ENCODE measurements at regions not wholly inside any gene's neighbourhood (a gene's known extent, or its start where the extent isn't known, plus 50 kb on each side); places are given as distances from the start of the nearest gene placed in this dataset.
A peak's percentile ranks its signal among the peaks of the same experiment; 100 is the strongest.
"Not testable (repeated sequence)": the region's sequence is repeated elsewhere in the genome, so short reads cannot be mapped to it uniquely, and the experiment has no call there.

- no peak for DNase-seq
Observed at GRCh38 chr11:134739136-134739535, 327.1 kb upstream of the B3GAT1 start.

GRCh38 chr11:134738581-134738980, 326.5 kb upstream of the B3GAT1 start:
- no peak for DNase-seq

GRCh38 chr11:134737563-134738510, 325.8 kb upstream of the B3GAT1 start:
- no peak for DNase-seq

GRCh38 chr11:134736251-134736947, 324.4 kb upstream of the B3GAT1 start:
- DNase-seq: no peak

- DNase-seq: no peak
Observed at GRCh38 chr11:134734894-134735293, 322.9 kb upstream of the B3GAT1 start.

- DNase-seq: no peak
Observed at GRCh38 chr11:134734141-134734845, 322.3 kb upstream of the B3GAT1 start.

- DNase-seq: no peak
Observed at GRCh38 chr11:134733646-134734045, 321.6 kb upstream of the B3GAT1 start.

GRCh38 chr11:134731213-134731961, 319.3 kb upstream of the B3GAT1 start:
- no peak for DNase-seq

- no peak for DNase-seq
Observed at GRCh38 chr11:134730561-134731212, 318.6 kb upstream of the B3GAT1 start.

- no peak for DNase-seq
Observed at GRCh38 chr11:134730101-134730500, 318.1 kb upstream of the B3GAT1 start.

- DNase-seq: no peak
Observed at GRCh38 chr11:134728186-134728585, 316.1 kb upstream of the B3GAT1 start.

GRCh38 chr11:134727636-134728035, 315.6 kb upstream of the B3GAT1 start:
- DNase-seq: no peak

- peak; percentile 92 for DNase-seq
Observed at GRCh38 chr11:134727204-134727603, 315.2 kb upstream of the B3GAT1 start.

GRCh38 chr11:134725716-134726639, 313.9 kb upstream of the B3GAT1 start:
- no peak for DNase-seq

GRCh38 chr11:134725211-134725610, 313.2 kb upstream of the B3GAT1 start:
- DNase-seq: no peak

GRCh38 chr11:134724779-134725140, 312.7 kb upstream of the B3GAT1 start:
- DNase-seq: no peak

- no peak for DNase-seq
Observed at GRCh38 chr11:134724106-134724778, 312.2 kb upstream of the B3GAT1 start.

GRCh38 chr11:134720691-134721070, 308.6 kb upstream of the B3GAT1 start:
- DNase-seq: not testable (repeated sequence)

- DNase-seq: not testable (repeated sequence)
Observed at GRCh38 chr11:134719940-134720690, 308.1 kb upstream of the B3GAT1 start.

- DNase-seq: no peak
Observed at GRCh38 chr11:134719397-134719796, 307.4 kb upstream of the B3GAT1 start.

Measured in OCI-M1 (cell line).